A673 (cell line): ENCODE measurements at regions not wholly inside any gene's neighbourhood (a gene's known extent, or its start where the extent isn't known, plus 50 kb on each side); places are given as distances from the start of the nearest gene placed in this dataset.

ENCODE experiments used
- CTCF ChIP-seq: fragments of 300-800, 200-600 bp; sonication (generic); conservative IDR thresholded peaks from 2 replicates; pipeline ENCODE4 v1.5.1; 2017; ENCODE audit warnings: low read depth, mild to moderate bottlenecking, antibody characterized with exemption, low read length, moderate library complexity, mixed read lengths
- EZH2 ChIP-seq: fragments of 200-600 bp; sonication (generic); IDR thresholded peaks from 2 replicates; pipeline ENCODE4 v1.6.1; 2017; ENCODE audit warnings: borderline replicate concordance, low read depth, mild to moderate bottlenecking, mixed read lengths, antibody characterized with exemption, low read length; ENCODE audit not compliant: poor library complexity, severe bottlenecking

GRCh38 chr5:157949520-157949919, 90.6 kb upstream of the CLINT1 start:
- TF ChIP-seq CTCF (no peak), EZH2 (no peak)
